SK-N-SH treated with all-trans-retinoic acid at 6 μM for 48 hours (cell line): ENCODE measurements at regions not wholly inside any gene's neighbourhood (a gene's known extent, or its start where the extent isn't known, plus 50 kb on each side); places are given as distances from the start of the nearest gene placed in this dataset.

Experiments
- ATAC-seq: fragments of 200-7000 bp; cut with Tn5 transposase; 3 replicates; pipeline ENCODE4 v1.9.1; 2020; ENCODE audit warnings: mild to moderate bottlenecking, moderate library complexity
- ARNTL ChIP-seq: fragments of 450-650 bp; formaldehyde crosslinking; IDR thresholded peaks from 2 replicates; pipeline ENCODE4 v1.5.0; 2020; ENCODE audit warnings: low read depth, mild to moderate bottlenecking, moderate library complexity, borderline replicate concordance
- CSDC2 ChIP-seq: fragments of 250-450 bp; sonication (Bioruptor Pico); IDR thresholded peaks from 2 replicates; pipeline ENCODE4 v1.5.0; 2020; ENCODE audit warnings: mild to moderate bottlenecking, moderate library complexity
- ESRRG ChIP-seq: fragments of 250-450 bp; sonication (Bioruptor Pico); IDR thresholded peaks from 2 replicates; pipeline ENCODE4 v1.6.1; 2021; ENCODE audit warnings: mild to moderate bottlenecking
- ISL1 ChIP-seq: fragments of 250-450 bp; sonication (Bioruptor Pico); IDR thresholded peaks from 2 replicates; pipeline ENCODE4 v2.1.2; 2022; ENCODE audit warnings: mild to moderate bottlenecking, moderate library complexity
- OSR1 ChIP-seq: fragments of 250-450 bp; sonication (Bioruptor Pico); IDR thresholded peaks from 2 replicates; pipeline ENCODE4 v1.8.0; 2022; ENCODE audit warnings: moderate library complexity, mild to moderate bottlenecking, inconsistent platforms
- RARB ChIP-seq: fragments of 250-450 bp; sonication (Bioruptor Pico); IDR thresholded peaks from 2 replicates; pipeline ENCODE4 v1.8.0; 2021; ENCODE audit warnings: mild to moderate bottlenecking, moderate library complexity
- SNAI2 ChIP-seq: fragments of 250-450 bp; sonication (Bioruptor Pico); IDR thresholded peaks from 2 replicates; pipeline ENCODE4 v1.5.0; 2020; ENCODE audit warnings: mild to moderate bottlenecking, moderate library complexity
- TCF4 ChIP-seq: fragments of 250-450 bp; sonication (Bioruptor Pico); IDR thresholded peaks from 2 replicates; pipeline ENCODE4 v1.8.0; 2021; ENCODE audit warnings: mild to moderate bottlenecking, moderate library complexity, borderline replicate concordance
- TOX ChIP-seq: fragments of 250-450 bp; sonication (Bioruptor Pico); IDR thresholded peaks from 2 replicates; pipeline ENCODE4 v1.8.0; 2021; ENCODE audit warnings: mild to moderate bottlenecking, moderate library complexity, borderline replicate concordance
- ZC3H10 ChIP-seq: fragments of 250-450 bp; sonication (Bioruptor Pico); IDR thresholded peaks from 2 replicates; pipeline ENCODE4 v1.5.1; 2021; ENCODE audit warnings: mild to moderate bottlenecking, moderate library complexity
- ZFP30 ChIP-seq: fragments of 450-650 bp; formaldehyde crosslinking; IDR thresholded peaks from 2 replicates; pipeline ENCODE4 v1.5.0; 2022; ENCODE audit warnings: mild to moderate bottlenecking, moderate library complexity
- ZNF565 ChIP-seq: fragments of 450-650 bp; formaldehyde crosslinking; conservative IDR thresholded peaks from 2 replicates; pipeline ENCODE4 v1.5.0; 2020; ENCODE audit warnings: low read depth, mild to moderate bottlenecking, moderate library complexity
- ZNF70 ChIP-seq: fragments of 450-650 bp; formaldehyde crosslinking; IDR thresholded peaks from 2 replicates; pipeline ENCODE4 v1.5.0; 2020; ENCODE audit warnings: mild to moderate bottlenecking, moderate library complexity
- ZNF8 ChIP-seq: fragments of 450-650 bp; formaldehyde crosslinking; IDR thresholded peaks from 2 replicates; pipeline ENCODE4 v1.5.0; 2020; ENCODE audit warnings: mild to moderate bottlenecking, moderate library complexity
- TF ChIP-seq, protein P1 (sequence below): fragments of 250-450 bp; sonication (Bioruptor Pico); IDR thresholded peaks from 2 replicates; pipeline ENCODE4 v1.5.1; 2020; ENCODE audit warnings: low read depth, mild to moderate bottlenecking, moderate library complexity
- TF ChIP-seq, protein P2 (sequence below): fragments of 250-450 bp; sonication (Bioruptor Pico); IDR thresholded peaks from 2 replicates; pipeline ENCODE4 v1.5.0; 2020; ENCODE audit warnings: mild to moderate bottlenecking, moderate library complexity
- TF ChIP-seq, protein P3 (sequence below): fragments of 250-450 bp; sonication (Bioruptor Pico); IDR thresholded peaks from 2 replicates; pipeline ENCODE4 v1.8.0; 2021; ENCODE audit warnings: low read depth, mild to moderate bottlenecking, moderate library complexity, borderline replicate concordance
- TF ChIP-seq, protein P4 (sequence below): fragments of 250-450 bp; sonication (Bioruptor Pico); IDR thresholded peaks from 2 replicates; pipeline ENCODE4 v1.8.0; 2020; ENCODE audit warnings: mild to moderate bottlenecking, moderate library complexity, borderline replicate concordance
- TF ChIP-seq, protein P5 (sequence below): fragments of 250-450 bp; sonication (Bioruptor Pico); IDR thresholded peaks from 2 replicates; pipeline ENCODE4 v1.5.1; 2021; ENCODE audit warnings: mild to moderate bottlenecking, moderate library complexity

DNA sequence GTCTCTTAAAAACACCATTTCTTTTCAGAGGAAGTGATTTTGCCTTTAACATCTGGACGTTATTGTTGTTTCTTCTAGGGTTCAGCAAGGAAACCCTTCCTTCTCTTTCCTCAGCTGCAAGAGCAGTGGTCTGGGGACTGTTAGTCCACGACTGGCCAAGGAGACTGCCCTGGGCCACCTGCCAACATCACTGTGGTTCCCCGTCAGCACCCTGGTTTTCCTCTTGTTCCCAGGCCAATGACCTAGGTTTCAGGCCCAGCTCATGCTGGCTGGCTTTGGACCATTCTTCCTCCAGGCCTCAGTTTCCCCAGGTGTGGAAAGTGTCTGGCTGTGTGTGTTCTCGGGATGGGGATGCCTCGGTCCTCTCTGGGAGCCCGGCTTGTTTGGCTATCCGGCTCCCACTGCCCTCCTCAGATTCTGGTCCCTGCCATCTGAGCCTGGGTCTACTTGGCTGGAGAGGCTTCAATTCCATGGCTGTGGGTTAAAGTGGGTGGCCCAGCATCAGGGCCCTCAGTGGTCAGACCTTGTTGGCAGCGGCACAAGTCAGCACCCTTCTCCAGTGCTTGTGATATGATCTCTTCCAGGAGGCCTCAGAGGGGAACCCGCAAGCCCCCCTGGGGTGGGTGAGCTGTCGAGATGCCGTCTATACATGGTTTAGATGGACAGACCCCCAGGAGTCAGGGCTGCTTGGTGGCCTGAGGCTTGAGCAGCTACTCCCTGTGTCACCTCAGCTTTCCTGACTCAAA, 234.3 kb upstream of the HS6ST1 start:
- ATAC-seq = no peak
- TF ChIP-seq, protein P1, sequence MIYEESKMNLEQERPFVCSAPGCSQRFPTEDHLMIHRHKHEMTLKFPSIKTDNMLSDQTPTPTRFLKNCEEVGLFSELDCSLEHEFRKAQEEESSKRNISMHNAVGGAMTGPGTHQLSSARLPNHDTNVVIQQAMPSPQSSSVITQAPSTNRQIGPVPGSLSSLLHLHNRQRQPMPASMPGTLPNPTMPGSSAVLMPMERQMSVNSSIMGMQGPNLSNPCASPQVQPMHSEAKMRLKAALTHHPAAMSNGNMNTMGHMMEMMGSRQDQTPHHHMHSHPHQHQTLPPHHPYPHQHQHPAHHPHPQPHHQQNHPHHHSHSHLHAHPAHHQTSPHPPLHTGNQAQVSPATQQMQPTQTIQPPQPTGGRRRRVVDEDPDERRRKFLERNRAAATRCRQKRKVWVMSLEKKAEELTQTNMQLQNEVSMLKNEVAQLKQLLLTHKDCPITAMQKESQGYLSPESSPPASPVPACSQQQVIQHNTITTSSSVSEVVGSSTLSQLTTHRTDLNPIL (CRISPR knock-in tag) = no peak
- TF ChIP-seq TCF4 (CRISPR knock-in tag) = no peak
- no peak for TF ChIP-seq ZFP30
- no peak for TF ChIP-seq SNAI2 (CRISPR knock-in tag)
- TF ChIP-seq, protein P2, sequence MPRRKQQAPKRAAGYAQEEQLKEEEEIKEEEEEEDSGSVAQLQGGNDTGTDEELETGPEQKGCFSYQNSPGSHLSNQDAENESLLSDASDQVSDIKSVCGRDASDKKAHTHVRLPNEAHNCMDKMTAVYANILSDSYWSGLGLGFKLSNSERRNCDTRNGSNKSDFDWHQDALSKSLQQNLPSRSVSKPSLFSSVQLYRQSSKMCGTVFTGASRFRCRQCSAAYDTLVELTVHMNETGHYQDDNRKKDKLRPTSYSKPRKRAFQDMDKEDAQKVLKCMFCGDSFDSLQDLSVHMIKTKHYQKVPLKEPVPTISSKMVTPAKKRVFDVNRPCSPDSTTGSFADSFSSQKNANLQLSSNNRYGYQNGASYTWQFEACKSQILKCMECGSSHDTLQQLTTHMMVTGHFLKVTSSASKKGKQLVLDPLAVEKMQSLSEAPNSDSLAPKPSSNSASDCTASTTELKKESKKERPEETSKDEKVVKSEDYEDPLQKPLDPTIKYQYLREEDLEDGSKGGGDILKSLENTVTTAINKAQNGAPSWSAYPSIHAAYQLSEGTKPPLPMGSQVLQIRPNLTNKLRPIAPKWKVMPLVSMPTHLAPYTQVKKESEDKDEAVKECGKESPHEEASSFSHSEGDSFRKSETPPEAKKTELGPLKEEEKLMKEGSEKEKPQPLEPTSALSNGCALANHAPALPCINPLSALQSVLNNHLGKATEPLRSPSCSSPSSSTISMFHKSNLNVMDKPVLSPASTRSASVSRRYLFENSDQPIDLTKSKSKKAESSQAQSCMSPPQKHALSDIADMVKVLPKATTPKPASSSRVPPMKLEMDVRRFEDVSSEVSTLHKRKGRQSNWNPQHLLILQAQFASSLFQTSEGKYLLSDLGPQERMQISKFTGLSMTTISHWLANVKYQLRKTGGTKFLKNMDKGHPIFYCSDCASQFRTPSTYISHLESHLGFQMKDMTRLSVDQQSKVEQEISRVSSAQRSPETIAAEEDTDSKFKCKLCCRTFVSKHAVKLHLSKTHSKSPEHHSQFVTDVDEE (CRISPR knock-in tag) = no peak
- TF ChIP-seq CSDC2 (CRISPR knock-in tag) = no peak
- no peak for TF ChIP-seq ZNF565 (CRISPR knock-in tag)
- no peak for TF ChIP-seq RARB (CRISPR knock-in tag)
- TF ChIP-seq ARNTL (CRISPR knock-in tag) = no peak
- no peak for TF ChIP-seq ZNF8
- TF ChIP-seq, protein P3, sequence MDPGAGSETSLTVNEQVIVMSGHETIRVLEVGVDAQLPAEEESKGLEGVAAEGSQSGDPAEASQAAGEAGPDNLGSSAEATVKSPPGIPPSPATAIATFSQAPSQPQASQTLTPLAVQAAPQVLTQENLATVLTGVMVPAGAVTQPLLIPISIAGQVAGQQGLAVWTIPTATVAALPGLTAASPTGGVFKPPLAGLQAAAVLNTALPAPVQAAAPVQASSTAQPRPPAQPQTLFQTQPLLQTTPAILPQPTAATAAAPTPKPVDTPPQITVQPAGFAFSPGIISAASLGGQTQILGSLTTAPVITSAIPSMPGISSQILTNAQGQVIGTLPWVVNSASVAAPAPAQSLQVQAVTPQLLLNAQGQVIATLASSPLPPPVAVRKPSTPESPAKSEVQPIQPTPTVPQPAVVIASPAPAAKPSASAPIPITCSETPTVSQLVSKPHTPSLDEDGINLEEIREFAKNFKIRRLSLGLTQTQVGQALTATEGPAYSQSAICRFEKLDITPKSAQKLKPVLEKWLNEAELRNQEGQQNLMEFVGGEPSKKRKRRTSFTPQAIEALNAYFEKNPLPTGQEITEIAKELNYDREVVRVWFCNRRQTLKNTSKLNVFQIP (CRISPR knock-in tag) = no peak
- TF ChIP-seq, protein P4, sequence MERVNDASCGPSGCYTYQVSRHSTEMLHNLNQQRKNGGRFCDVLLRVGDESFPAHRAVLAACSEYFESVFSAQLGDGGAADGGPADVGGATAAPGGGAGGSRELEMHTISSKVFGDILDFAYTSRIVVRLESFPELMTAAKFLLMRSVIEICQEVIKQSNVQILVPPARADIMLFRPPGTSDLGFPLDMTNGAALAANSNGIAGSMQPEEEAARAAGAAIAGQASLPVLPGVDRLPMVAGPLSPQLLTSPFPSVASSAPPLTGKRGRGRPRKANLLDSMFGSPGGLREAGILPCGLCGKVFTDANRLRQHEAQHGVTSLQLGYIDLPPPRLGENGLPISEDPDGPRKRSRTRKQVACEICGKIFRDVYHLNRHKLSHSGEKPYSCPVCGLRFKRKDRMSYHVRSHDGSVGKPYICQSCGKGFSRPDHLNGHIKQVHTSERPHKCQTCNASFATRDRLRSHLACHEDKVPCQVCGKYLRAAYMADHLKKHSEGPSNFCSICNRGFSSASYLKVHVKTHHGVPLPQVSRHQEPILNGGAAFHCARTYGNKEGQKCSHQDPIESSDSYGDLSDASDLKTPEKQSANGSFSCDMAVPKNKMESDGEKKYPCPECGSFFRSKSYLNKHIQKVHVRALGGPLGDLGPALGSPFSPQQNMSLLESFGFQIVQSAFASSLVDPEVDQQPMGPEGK (CRISPR knock-in tag) = no peak
- TF ChIP-seq TOX = no peak
- TF ChIP-seq OSR1 (CRISPR knock-in tag) = no peak
- TF ChIP-seq ISL1 = no peak

DNA sequence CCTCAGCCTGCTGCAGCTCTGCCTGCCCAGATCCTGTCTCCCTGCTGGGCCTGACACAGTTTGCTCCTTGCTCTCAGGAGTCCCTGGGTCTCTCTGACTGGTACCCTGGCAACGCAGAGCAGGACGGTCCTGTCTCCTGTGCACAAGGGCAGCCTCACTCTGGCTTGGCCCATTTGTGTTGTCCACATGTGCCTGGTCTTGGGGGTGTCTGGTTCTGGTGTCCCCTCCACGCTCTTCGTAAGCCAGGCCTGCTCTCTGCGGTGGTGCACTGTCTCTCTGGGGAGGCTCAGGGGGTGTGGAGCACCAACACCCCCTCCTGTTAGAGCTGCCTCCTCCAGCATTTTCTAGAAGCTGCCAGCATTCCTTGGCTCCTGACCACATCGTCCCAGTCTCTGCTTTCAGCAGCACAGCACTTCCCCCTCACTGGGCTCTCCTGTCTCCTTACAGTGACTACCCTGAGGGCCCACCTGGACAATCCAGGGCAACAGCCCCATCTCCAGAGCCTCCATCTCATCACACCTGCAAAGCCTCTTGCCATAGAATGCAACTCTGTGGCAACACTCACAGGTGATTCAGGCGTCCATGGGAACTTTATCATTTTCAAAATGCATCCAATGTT, 235.6 kb upstream of the HS6ST1 start:
- ATAC-seq = no peak
- no peak for TF ChIP-seq ZFP30
- TF ChIP-seq ESRRG (CRISPR knock-in tag) = no peak
- TF ChIP-seq, protein P1 (CRISPR knock-in tag) = no peak
- TF ChIP-seq, protein P4 (CRISPR knock-in tag) = no peak

DNA sequence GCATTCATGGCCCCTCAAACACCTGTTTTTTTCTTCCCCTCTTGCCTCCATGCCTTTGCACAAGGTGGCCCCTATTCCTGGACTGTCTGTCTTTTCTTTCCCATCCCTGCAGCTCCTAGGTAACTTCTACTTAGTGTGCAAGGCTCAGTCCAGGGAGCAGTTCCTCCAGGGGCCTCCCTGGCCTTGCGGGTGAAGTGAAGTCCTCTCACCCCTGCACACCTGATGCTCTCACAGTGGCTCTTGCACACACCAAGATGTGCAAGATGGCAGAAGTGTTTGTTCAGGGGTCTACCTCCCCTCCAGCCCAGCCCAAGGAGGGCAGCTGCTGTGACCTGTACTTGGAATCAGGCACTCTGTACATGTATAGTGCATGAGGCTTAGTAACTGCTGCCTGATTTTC, 236.8 kb upstream of the HS6ST1 start:
- ATAC-seq = no peak
- TF ChIP-seq ZC3H10 (CRISPR knock-in tag) (no peak), ZNF70 (no peak), ZNF565 (CRISPR knock-in tag) (no peak), ARNTL (CRISPR knock-in tag) (no peak), CSDC2 (CRISPR knock-in tag) (no peak), OSR1 (CRISPR knock-in tag) (no peak), ZFP30 (no peak), TOX (no peak)
- TF ChIP-seq, protein P3 (CRISPR knock-in tag) = no peak
- TF ChIP-seq, protein P5, sequence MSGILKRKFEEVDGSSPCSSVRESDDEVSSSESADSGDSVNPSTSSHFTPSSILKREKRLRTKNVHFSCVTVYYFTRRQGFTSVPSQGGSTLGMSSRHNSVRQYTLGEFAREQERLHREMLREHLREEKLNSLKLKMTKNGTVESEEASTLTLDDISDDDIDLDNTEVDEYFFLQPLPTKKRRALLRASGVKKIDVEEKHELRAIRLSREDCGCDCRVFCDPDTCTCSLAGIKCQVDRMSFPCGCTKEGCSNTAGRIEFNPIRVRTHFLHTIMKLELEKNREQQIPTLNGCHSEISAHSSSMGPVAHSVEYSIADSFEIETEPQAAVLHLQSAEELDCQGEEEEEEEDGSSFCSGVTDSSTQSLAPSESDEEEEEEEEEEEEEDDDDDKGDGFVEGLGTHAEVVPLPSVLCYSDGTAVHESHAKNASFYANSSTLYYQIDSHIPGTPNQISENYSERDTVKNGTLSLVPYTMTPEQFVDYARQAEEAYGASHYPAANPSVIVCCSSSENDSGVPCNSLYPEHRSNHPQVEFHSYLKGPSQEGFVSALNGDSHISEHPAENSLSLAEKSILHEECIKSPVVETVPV = no peak
- TF ChIP-seq, protein P4 (CRISPR knock-in tag) = no peak
